ENCODE measurements at regions not wholly inside any gene's neighbourhood (a gene's known extent, or its start where the extent isn't known, plus 50 kb on each side); places are given as distances from the start of the nearest gene placed in this dataset.

- TF ChIP-seq ARNT (IDR thresholded peaks at IDR 0.05): peak; percentile 42 to 65; a peak in 2 of 4 replicates
- peak; percentile 48; the same call in 1 of the 2 replicates for TF ChIP-seq FOXM1 (IDR thresholded peaks at IDR 0.05; ENCODE audit: low read depth)
- TF ChIP-seq FOXM1 (CRISPR knock-in tag; IDR thresholded peaks at IDR 0.05; ENCODE audit: low read depth): no peak
- peak; percentile 62; the same call in 1 of the 2 replicates for TF ChIP-seq PML (IDR thresholded peaks at IDR 0.05; ENCODE audit: low read length)
- TF ChIP-seq HDAC1 (IDR thresholded peaks at IDR 0.05): peak in 1 of 2 experiments; percentile 75; a peak in 1 of 4 replicates
- peak in 1 of 2 experiments; percentile 69; a peak in 1 of 4 replicates for TF ChIP-seq NONO (IDR thresholded peaks at IDR 0.05; ENCODE audit: low read depth in 2 of 2, low read length in 1 of 2)
- no peak for TF ChIP-seq POLR2AphosphoS2 (IDR thresholded peaks at IDR 0.05; ENCODE audit: low read length)
- peak; percentile 65 to 91; a peak in 3 of 4 replicates for TF ChIP-seq MAZ (CRISPR knock-in tag; conservative IDR thresholded peaks at IDR 0.05 in 1 of 2, IDR thresholded peaks at IDR 0.05 in 1 of 2)
- no peak for TF ChIP-seq ZC3H11A (IDR thresholded peaks at IDR 0.05; ENCODE audit: low read depth, low read length)
- no peak for TF ChIP-seq CHD2 (IDR thresholded peaks at IDR 0.05; ENCODE audit: low read depth, low read length)
- peak; percentile 80 for TF ChIP-seq NFIC (IDR thresholded peaks at IDR 0.05)
- no peak for TF ChIP-seq ZNF717 (CRISPR knock-in tag; IDR thresholded peaks at IDR 0.05)
- no peak for TF ChIP-seq RFX7 (CRISPR knock-in tag; IDR thresholded peaks at IDR 0.05)
- TF ChIP-seq ZFP91 (CRISPR knock-in tag; IDR thresholded peaks at IDR 0.05): peak; percentile 66; the same call in 1 of the 2 replicates
- no peak for TF ChIP-seq NR3C1 (CRISPR knock-in tag; IDR thresholded peaks at IDR 0.05)
- no peak for TF ChIP-seq ZNF518B (CRISPR knock-in tag; IDR thresholded peaks at IDR 0.05)
- no peak for TF ChIP-seq KDM2B (CRISPR knock-in tag; IDR thresholded peaks at IDR 0.05)
- no peak for TF ChIP-seq ZNF140 (CRISPR knock-in tag; IDR thresholded peaks at IDR 0.05)
- peak; percentile 92 for TF ChIP-seq KLF16 (IDR thresholded peaks at IDR 0.05)
- TF ChIP-seq ARID3B (CRISPR knock-in tag; IDR thresholded peaks at IDR 0.05; ENCODE audit: borderline replicate concordance): no peak
- TF ChIP-seq SMARCE1 (IDR thresholded peaks at IDR 0.05): peak; percentile 96
- TF ChIP-seq CREM (IDR thresholded peaks at IDR 0.05; ENCODE audit: low read depth): peak; percentile 81
Measured at GRCh38 chr6:7468382-7469081, 72.9 kb upstream of the DSP start (continued).

Data from K562 (cell line).